ENCODE measurements at regions not wholly inside any gene's neighbourhood (a gene's known extent, or its start where the extent isn't known, plus 50 kb on each side); places are given as distances from the start of the nearest gene placed in this dataset.

- DNase-seq (ENCODE audit: low read depth) = no peak
- TF ChIP-seq, protein P1, sequence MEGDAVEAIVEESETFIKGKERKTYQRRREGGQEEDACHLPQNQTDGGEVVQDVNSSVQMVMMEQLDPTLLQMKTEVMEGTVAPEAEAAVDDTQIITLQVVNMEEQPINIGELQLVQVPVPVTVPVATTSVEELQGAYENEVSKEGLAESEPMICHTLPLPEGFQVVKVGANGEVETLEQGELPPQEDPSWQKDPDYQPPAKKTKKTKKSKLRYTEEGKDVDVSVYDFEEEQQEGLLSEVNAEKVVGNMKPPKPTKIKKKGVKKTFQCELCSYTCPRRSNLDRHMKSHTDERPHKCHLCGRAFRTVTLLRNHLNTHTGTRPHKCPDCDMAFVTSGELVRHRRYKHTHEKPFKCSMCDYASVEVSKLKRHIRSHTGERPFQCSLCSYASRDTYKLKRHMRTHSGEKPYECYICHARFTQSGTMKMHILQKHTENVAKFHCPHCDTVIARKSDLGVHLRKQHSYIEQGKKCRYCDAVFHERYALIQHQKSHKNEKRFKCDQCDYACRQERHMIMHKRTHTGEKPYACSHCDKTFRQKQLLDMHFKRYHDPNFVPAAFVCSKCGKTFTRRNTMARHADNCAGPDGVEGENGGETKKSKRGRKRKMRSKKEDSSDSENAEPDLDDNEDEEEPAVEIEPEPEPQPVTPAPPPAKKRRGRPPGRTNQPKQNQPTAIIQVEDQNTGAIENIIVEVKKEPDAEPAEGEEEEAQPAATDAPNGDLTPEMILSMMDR (IDR thresholded peaks at IDR 0.05; ENCODE audit: insufficient read depth, low read depth, low read length, missing control alignments) = no peak
- H3K4me3 ChIP-seq (ENCODE audit: low read length) = no peak overlapping the region
Measured at GRCh38 chr4:158055668-158056067, 117.2 kb downstream of the GASK1B start.

GRCh38 chr4:158053801-158054200 is 119.0 kb downstream of the GASK1B start:
- DNase-seq (ENCODE audit: low read depth) = no peak
- TF ChIP-seq, protein P1 (IDR thresholded peaks at IDR 0.05; ENCODE audit: insufficient read depth, low read depth, low read length, missing control alignments) = no peak
- H3K4me3 ChIP-seq (ENCODE audit: low read length) = no peak overlapping the region

GRCh38 chr4:158053086-158053485 is 119.7 kb downstream of the GASK1B start:
- TF ChIP-seq, protein P1 (IDR thresholded peaks at IDR 0.05; ENCODE audit: insufficient read depth, low read depth, low read length, missing control alignments) = no peak
- no peak for DNase-seq (ENCODE audit: low read depth)
- no peak overlapping the region for H3K4me3 ChIP-seq (ENCODE audit: low read length)

DNA sequence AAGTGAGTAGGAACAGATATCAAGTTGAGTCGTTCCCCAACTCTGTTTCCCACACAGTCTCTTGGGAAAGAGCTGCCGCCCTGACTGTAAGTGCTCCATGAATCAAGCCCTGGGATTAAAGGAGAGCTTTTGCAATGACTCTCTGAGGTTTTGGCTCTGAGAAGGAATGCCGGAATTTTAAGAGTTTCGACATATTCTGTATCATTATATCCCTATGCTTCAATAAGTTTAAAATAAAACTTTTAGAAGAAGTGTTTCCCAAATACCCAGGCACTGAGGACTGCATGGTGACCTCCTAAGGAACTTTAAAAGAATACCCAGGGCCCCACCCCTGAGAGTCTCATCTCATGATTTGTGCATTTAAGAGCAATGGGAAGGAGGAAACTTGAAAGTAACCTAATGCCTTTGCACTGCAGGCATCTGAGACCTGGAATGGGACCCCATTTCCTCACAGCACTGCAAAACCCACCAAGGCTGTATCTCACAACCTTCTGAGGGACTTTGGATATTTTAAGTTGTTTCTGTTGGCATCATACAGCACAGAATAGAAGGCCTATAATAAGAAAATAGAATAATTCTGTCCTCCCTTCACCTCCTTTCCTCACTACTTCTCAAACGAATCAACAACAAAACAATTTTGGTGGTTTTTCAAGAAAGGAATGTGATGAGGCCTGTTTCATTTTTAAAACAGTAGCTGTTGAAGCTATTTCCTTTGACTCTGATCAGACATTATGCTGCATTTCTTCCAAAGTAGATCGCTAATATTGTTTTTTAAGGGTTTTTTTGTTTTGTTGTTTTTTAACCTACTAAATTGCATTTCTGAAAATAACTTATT is 121.2 kb downstream of the GASK1B start:
- TF ChIP-seq, protein P1 (IDR thresholded peaks at IDR 0.05; ENCODE audit: insufficient read depth, low read depth, low read length, missing control alignments) = no peak
- peak; percentile 52 for DNase-seq (ENCODE audit: low read depth)
- H3K4me3 ChIP-seq (ENCODE audit: low read length) = no peak overlapping the region

DNA sequence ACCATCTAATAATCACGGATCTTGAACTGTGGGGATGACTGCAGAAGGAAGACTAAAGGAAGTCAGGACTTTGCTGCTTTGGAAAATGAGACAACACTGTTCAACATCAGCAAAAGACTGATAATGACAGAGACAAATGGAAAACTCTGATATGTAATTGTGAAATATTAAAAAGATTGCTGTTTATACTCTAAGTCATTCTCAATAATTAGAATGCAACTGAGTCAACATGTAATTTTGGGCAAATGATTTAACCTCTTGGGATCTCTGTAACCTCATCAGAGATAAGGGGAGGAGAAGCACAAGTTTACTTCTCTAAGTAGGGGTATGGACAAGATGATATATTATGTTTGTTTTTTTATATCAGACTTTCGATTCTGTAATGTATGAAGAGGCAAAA is 121.9 kb downstream of the GASK1B start:
- TF ChIP-seq, protein P1 (IDR thresholded peaks at IDR 0.05; ENCODE audit: insufficient read depth, low read depth, low read length, missing control alignments) = no peak
- no peak overlapping the region for H3K4me3 ChIP-seq (ENCODE audit: low read length)
- no peak for DNase-seq (ENCODE audit: low read depth)

DNA sequence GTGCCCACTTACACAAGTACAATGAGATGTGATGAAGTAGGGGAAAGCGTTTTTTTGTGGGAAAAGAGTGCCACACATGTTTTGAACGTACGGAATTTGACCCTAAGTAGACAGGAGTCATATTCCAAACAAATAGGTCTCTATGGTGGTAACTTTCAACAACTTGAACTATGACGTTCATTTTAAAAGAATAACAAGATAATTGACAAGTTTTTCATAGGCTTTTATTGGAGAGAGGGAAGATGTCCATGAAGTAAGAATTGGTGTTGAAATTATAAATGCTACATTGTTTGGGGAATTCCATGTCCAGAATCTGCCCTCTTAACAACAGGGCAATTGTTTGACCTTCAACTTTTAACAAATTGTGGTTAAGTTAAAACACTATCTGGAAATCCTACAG is 126.5 kb downstream of the GASK1B start:
- DNase-seq (ENCODE audit: low read depth) = no peak
- TF ChIP-seq, protein P1 (IDR thresholded peaks at IDR 0.05; ENCODE audit: insufficient read depth, low read depth, low read length, missing control alignments) = no peak
- H3K4me3 ChIP-seq (ENCODE audit: low read length) = no peak overlapping the region
